ENCODE measurements at regions not wholly inside any gene's neighbourhood (a gene's known extent, or its start where the extent isn't known, plus 50 kb on each side); places are given as distances from the start of the nearest gene placed in this dataset.
A peak's percentile ranks its signal among the peaks of the same experiment; 100 is the strongest.

DNA sequence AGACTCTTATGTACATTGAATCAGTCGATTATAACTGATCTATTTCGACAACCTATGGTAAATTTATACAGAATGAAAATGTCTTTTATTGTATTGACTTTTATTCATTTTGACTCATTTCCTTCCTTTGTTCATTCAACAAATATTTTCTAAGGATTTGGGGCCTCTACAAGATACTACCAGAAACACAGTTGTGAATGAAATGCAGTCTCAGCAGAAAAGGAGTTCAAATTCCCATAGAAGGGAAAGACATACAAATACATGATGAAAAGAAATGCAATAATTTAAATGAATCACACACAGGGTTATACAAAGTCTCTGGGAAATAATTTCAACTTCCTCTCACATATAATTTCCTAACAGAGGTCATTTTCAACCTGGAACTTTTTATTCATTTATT lies 134.0 kb upstream of the SEMA3A start:
- no peak for DNase-seq (ENCODE audit: low spot score)

DNA sequence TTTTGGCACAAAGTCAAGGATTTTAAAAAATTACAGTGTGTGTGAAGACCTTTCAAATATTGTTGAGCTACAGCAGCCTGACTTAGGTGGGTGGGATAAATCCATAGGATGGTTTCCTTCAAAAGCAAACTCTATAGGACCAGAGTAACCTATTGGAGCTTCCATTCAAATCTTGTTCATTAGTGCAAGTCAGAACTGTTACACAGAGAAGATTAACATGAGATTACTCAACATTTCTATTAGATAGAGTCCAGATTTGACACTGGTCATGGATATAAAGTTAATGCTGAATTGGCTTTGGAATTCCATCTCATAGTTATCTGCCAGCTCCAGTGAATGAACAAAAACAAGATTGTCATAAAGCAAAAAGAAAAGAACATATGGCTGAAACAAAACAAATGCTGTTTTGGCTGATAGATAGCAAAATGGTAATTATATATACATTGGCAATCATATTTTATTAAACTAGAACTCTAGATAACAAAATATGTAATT lies 129.6 kb upstream of the SEMA3A start:
- no peak for DNase-seq (ENCODE audit: low spot score)

DNA sequence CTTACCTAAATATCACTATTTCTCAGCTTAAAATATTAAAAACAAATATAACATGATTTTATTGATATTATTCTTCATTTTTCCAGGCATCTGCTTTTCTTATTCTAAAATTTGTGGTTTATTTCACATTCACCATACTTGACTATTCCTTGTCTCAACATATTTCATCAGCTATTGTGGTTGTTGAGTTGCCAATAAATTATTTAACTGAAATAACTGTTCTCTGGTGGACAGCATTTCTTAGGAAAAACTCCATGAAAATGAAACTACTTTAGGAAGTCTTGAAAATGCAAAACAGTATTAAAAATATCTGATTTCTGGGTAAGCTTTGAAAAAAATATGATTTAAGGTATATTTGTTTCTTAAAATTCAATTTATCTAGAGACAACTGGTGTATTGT lies 122.9 kb upstream of the SEMA3A start:
- DNase-seq (ENCODE audit: low spot score) = no peak

DNA sequence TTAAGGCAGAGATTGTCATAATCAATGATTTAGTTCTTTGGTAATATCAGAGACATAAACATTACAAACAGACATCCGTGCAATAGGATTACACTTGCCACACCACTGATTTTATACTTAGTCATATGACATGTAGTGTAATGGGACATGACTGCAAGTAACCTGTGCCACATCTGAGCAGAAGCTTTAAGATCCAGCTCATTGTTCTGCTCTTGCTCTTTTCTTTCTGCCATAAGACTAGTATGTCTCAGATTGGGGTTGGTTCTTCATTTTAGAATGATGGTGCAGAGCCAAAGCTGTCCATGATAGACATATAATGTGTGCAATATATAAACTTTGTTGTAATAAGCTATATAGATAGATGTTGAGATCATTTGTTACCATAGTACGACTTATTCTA lies 119.7 kb upstream of the SEMA3A start:
- DNase-seq (ENCODE audit: low spot score) = no peak

DNA sequence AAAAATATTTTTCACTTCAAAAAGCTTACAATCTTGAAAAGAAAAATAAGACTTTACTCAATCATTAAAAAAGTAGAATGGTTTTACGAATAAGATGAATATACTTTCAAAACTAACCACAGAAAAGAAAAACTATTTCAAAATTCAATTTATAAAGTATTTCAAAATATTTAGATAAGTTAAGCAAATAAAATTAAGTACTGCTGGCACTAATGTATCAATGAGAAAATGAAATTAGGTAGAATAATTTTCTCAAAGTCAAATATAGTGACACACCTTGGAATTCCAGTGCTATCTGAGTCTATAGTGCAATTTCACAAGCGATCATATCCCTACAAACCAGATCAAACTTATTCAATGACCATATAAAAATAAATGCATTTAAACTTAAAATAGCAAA lies 109.8 kb upstream of the SEMA3A start:
- DNase-seq (ENCODE audit: low spot score) = no peak

DNA sequence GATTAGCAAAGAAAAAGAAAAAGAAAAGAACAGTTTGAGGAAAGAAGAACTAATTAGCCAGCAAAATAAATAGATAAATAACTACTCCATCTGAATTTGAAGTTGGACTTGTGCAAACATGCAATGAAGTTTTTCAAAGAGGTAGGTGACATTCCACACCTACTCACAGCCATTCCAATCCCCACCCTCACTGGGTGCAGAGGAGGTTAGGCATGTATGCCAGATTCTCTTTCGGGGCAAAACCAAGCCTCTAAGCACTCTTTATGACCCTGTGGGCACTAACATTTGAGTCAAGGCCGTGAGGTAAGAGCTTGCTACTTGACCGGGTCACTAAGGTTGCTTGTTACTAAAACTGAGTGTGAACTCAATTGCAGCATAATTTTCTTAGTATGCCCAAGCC lies 108.4 kb upstream of the SEMA3A start:
- DNase-seq (ENCODE audit: low spot score) = no peak

DNA sequence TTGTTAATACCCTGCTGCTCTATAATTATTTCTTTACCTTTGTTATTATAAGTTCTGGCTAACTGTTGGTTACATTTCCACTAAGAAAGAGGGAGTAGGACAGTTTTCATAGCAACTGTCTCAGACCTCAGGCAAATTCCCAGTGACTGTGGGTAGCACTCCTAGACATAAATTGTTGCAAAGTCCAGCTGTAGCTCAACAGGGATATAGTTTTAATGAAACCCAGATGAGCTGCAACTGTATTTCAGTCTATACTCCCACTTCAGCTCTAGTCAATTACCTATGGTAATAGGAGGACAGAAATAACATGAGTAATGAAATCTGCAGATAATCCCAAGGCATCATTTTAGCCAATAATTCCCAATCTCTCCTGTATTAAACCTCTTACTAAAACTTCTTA lies 103.0 kb upstream of the SEMA3A start:
- DNase-seq (ENCODE audit: low spot score) = no peak

DNA sequence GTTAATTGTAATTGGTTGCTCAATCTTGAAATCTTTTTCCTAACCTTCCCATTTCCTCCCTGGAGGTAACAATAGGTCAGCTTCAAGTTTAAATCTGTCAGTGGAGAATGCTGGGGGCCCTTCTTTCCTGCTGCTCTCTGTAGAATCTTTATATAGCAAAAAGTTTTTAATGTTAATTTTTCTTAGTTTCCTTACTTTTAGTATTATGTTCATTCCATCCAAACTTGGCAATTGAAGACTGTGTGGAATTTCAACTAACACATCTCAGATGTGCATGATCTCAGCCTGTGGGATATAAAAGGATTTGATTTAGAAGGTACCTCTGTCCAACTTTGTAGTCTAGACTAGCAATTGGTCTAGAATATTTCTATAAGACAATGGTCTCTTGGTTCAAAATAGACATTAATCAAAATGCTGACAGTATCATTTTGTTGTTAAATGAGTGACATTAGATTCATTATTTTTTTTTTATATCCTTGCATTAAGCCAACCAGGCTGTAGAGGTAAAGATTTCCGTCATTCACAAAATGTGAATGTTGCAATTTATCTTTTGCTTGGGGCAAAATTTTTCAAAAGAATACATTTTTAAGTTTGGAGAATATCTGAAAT lies 100.4 kb upstream of the SEMA3A start:
- DNase-seq (ENCODE audit: low spot score) = peak; percentile 12

DNA sequence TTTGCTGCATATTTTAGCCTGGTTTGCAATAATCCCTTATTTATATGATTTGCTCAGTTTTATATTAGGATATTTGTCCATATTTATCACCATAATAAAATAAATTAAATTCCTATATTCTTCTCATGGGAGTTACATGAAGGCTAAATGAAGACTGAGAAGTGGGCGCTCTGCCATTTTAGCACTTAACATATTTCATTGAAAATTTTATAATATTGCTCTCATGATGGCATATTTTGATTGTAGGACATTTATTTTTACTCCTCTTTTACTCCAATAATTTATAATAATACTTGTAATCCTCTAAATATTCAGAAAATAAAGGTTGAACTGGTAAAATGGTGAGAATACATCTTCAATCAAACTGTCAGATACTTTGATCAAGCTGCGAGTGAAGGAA lies 99.8 kb upstream of the SEMA3A start:
- DNase-seq (ENCODE audit: low spot score) = no peak

DNA sequence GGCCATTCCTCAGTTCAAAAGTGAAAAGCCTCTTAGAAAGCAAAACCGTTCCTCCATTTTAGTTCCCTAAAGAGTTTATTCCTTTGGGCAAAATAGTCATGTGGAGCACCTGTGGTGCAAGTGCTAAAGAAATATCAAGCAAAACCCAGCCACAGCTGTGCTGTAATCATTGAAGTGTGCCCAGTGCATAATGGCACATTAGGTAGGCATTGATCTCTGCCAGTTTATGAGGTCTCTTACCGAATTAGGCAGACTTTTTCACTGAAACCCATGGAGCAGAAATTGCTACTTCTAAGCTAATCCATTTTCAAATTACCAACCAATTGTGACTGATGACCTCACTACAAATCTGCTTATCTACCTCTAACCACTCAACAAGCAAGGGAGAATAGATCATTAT lies 97.2 kb upstream of the SEMA3A start:
- no peak for DNase-seq (ENCODE audit: low spot score)

DNA sequence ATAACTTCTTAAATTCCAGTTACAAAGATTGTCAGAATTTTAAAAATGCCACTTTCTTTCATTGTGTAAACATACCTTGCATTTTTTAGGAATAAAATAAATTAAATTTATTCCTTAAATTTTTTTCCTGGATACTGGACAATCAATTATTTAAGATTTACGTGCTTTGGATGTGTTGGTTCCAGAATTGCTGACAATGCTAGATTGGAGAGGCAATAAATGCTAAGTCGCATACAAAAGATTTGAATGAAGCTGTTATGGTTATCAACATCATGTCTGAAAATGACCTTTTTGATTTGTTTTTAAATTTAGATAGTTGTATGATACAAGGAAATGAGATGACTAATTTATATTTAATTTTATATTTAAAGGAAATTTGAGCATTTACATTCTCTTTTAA lies 89.2 kb upstream of the SEMA3A start:
- no peak for DNase-seq (ENCODE audit: low spot score)

DNA sequence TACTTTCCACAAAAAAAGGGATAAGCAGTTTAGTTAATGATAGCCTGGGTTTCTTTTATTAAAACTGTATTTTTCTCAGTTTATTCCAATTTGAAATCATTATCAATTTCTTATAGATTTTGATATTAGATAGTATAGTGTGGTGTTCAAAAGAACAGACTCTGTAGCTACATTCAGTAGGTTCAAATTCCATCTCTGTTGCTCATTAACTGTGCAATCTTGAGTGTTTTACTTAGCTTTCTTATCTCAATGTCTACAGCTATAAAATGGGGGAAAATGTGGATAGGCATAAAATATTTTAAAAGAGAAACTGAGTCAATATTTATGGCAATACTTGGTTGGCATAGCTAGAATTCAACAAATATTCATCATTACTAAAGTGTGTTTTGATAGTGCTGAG lies 86.9 kb upstream of the SEMA3A start:
- no peak for DNase-seq (ENCODE audit: low spot score)

DNA sequence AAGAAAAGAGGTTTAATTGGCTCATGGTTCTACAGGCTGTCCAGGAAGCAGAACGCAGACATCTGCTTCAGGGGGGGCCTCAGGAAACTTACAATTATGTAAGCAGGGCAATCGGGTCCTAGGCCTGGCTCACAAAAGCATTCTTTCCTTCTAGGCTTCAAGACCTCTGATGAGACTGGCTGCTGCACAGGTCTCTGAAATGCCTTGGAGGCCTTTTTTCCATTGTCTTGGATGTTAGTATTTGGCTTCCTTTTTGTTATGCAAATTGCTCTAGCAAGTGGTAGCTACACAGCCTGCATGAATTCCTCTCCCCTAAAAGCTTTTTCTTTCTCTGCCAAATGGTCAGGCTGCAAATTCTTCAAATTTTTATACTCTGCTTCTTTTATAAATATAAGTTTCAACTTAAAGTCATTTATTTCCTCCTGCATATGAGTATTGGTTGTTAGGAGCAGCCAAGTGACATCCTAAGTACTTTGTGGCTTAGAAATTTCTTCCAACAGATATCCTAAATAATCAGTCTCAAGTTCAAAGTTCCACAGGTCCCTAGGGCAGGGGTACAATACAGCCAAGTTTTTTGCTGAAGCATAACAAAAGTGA lies 83.1 kb upstream of the SEMA3A start:
- no peak for DNase-seq (ENCODE audit: low spot score)

DNA sequence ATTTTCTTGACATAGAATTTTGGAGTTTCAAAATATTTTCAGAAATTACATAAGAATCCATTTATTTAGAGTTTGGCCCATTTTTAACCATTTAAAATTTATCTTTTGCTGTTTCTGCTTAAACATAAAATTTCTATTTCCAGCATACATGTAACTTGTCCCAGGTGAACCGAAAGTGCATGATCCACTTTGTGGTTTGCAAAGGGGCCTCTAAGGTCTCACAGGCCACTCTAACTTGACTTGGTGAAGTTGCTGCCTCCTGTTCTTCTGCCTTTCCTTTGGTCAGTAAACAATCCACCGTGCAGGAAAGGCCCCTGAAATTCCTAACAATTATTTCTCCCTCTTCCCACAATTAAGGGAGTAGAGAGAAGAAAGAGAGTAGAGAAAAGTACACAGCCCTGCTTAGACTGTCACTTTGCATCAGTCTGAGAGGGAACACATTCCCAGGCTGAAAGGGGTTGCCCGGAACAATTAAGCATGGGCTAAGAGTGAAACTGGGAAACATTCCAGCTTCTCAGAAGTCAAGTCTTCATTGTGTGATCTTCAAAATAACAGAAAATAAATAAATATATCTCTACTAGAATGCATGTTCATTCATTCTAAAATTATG lies 79.5 kb upstream of the SEMA3A start:
- no peak for DNase-seq (ENCODE audit: low spot score)

DNA sequence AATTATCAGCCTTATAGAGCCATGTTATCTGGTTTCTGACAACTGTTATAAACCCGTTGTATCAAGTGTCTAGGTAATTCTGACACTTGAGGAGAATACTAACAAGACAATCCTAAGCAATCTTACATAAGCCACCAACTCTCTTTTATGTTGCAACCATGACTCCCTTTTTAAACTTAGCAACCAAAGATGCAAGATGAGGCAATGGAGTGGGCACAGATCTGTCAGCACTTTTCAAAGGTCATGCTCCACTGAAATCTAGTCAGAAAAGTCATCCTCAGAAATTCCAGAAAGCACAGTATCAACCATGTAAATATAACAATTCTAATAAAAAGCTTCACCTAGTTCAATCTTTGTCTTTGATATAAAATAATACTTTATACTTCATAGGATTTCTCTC lies 77.0 kb upstream of the SEMA3A start:
- DNase-seq (ENCODE audit: low spot score) = no peak

DNA sequence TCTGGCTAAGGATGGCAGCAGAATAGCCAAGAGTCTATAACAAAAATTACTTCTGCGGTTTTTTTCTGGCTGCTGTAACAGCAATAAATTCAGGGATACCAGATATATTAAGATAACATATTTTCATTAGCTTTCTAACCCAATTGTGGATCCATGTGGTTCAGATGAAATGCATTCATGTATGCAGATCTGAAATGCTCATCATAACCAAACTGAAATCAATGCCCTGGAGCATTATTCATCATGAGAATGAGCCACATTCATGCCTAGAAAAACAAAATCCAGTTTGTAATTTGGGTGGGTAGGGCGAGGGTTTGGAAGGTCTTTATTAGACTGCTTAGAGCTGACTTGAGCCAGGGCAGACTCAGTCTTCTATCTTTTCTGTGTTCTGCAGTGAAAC lies 69.8 kb upstream of the SEMA3A start:
- DNase-seq (ENCODE audit: low spot score) = no peak

DNA sequence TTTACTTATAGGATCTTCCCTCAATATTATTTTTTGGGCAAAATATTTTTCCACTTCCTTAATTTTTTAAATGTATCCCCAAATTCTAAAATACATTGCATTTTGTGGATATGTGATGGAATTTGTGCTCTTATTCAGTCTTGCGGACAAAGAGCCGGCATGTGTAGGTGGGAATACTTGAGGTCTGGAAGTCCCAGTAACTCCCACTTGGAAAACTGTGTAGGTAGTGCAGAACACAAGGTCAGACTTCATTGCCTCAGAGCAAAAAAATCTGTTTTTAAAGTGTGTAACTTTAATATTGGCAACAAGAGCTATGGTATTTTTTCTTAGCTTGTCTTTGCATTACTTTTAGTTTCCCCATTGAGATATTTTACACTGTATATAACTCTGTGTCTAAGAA lies 68.5 kb upstream of the SEMA3A start:
- DNase-seq (ENCODE audit: low spot score) = no peak

DNA sequence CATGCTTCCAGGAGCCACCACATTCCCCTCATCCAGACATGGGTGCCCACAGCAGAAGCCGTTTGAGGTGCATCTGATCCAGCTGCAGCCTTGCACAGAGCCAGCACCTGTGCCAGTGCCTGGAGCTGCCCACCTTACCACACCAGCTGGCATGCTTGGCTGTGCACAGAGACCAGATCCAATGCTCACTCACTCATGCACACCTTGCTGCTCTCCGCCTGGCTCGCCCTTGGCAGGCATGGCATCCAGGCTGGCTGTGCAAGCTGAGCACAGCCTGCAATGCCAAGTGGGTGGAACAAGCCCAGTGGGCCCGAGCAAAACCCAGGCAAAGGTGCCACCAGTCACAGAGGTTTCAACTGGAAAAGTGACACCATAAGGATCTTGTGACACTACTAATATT lies 66.9 kb upstream of the SEMA3A start:
- DNase-seq (ENCODE audit: low spot score) = no peak

DNA sequence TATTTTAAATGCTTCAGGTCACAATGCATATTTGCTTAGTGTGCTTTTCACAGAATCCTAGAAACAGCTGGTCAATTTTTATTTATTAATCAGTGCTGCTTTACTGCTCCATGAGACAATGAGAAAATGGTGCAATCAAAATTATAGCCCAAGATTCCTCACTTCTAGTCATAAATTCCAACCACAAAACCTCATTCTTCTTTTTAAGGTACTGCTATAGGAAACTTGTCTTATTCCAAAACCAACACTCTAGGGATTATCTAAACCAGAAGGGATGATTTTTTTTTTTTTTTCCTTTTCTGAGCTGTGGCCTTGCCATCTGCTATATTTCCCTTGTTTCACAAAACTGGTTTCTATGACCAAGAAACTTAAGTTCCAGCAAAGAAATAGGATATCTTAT lies 64.0 kb upstream of the SEMA3A start:
- DNase-seq (ENCODE audit: low spot score) = peak; percentile 32

DNA sequence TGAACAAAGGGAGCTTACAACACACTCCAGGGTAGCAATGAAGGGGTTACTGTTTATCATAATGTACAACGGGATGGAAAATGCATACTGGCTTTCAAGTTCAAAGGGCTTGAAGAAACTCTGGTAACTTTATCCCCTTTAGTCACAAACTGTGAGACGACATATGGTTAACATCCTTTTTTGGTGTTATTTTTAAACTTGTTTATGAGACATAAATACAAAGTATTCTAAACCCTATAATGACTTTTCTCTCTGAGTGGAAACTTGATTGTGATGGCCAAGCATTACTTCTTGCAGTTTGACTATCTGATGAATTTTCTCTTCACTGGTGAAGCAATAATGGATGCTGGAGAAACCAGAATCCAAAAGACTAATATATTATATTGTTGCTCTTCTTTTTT lies 62.0 kb upstream of the SEMA3A start:
- DNase-seq (ENCODE audit: low spot score) = no peak

DNA sequence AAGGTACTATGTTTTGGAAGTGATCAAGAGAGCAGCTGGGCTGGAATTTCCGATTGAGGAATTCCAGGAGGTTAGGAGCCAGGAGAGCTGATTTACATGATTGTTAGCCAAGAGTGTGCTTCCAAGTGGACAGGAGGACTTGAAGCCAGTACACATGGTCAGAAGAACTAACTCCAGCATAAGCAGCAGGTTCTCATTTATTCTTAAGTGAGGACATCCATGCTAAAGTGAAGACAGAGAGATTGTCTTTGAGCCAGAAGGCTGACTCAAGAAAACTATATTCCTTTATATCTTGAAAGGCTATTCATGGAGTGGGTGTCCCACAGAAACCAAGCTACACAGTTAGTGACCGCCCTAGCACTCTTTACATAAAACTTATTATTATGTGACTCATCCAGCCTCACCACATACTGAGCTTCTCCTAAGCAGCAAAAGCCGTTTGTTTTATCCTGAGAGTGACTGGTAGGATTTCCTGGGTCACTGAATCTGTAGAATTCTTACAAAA lies 56.7 kb upstream of the SEMA3A start:
- DNase-seq (ENCODE audit: low spot score) = peak; percentile 48

DNA sequence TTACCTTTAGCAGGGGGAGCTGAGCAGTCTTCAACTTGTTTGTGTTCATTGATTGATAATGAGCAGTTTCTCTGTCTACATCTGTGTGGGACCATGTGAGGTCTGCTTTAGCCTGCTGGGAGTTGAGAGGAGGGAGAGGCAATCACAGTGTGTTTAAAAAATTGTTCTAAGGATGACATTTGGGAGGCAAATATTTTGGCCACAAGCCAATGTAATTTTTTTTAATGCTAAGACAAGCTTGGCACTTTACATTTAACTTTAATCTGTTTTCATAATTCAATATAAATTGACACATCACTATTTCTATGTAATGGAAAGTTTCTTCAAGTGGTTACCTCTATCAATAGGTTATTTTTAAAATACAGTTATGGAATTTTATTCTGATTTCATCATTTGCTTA lies 55.9 kb upstream of the SEMA3A start:
- no peak for DNase-seq (ENCODE audit: low spot score)

DNA sequence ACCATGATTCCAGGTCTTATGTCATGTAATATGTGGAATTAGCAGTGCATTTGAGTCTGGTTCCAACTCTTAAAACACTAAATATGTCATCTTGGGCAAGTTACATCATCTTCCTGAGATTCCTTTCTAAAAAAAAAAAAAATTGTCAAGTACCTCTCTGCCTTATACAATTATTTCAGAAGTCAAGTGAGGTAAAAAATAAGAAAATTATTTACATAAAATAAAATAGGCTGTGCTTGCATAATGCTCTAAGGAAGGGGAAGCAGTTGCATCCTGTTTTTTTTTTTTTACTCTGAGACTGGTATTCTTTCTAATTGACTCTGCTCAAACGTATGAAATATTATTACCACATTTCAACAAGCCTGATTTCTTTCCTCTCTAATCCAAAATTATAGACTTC lies 55.1 kb upstream of the SEMA3A start:
- DNase-seq (ENCODE audit: low spot score) = no peak

DNA sequence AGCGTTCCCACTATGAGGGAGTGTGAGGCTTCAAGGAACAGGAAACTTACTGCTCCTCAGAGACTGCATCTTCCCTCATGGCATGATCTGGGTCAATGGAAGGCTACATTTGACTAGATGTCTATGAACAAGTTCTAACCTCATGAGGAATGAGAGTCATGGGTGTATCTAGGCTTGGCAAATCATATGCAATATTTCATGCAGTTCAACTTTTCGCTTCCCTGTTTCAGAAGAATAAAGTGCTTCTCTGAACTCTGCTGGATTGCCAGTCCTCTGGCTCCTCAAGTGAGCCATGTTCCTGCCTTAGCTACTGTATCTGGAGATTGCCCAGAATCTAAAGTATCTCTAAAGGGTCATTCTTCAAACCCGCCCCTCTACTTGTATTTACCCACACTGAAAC lies 54.3 kb upstream of the SEMA3A start:
- no peak for DNase-seq (ENCODE audit: low spot score)
